ENCODE measurements at regions not wholly inside any gene's neighbourhood (a gene's known extent, or its start where the extent isn't known, plus 50 kb on each side); places are given as distances from the start of the nearest gene placed in this dataset.

- TF ChIP-seq CTCF (IDR thresholded peaks at IDR 0.05; ENCODE audit: low read depth, low read length, missing input control) (no peak), MAX (IDR thresholded peaks at IDR 0.05) (no peak), EGR1 (IDR thresholded peaks at IDR 0.05; ENCODE audit: low read depth in 2 of 2) (no peak), YY1 (IDR thresholded peaks at IDR 0.05) (no peak), RXRA (IDR thresholded peaks at IDR 0.05) (no peak), GABPA (IDR thresholded peaks at IDR 0.05 in 1 of 2, conservative IDR thresholded peaks at IDR 0.05 in 1 of 2) (no peak)
These were observed 93.5 kb upstream of the MVB12B start for GRCh38 chr9:126233175-126233574.
